Rectal smooth muscle tissue (tissue), 1 donor: ENCODE measurements at regions not wholly inside any gene's neighbourhood (a gene's known extent, or its start where the extent isn't known, plus 50 kb on each side); places are given as distances from the start of the nearest gene placed in this dataset.
"Not testable (repeated sequence)": the region's sequence is repeated elsewhere in the genome, so short reads cannot be mapped to it uniquely, and the experiment has no call there.

Source experiments
- H3K27ac ChIP-seq: one replicate; pipeline ENCODE4 v1.7.0; 2013; ENCODE audit warnings: low read depth, low read length, inconsistent platforms
- H3K27me3 ChIP-seq: one replicate; pipeline ENCODE4 v1.7.0; 2013; ENCODE audit warnings: low read length; ENCODE audit not compliant: control insufficient read depth, insufficient read depth
- H3K36me3 ChIP-seq: one replicate; pipeline ENCODE4 v1.7.0; 2013; ENCODE audit warnings: low read length; ENCODE audit not compliant: control insufficient read depth, insufficient read depth
- H3K4me1 ChIP-seq: one replicate; pipeline ENCODE4 v1.7.0; 2013; ENCODE audit warnings: low read length; ENCODE audit not compliant: control insufficient read depth, insufficient read depth
- H3K4me3 ChIP-seq: one replicate; pipeline ENCODE4 v1.7.0; 2013; ENCODE audit warnings: low read length
- H3K9ac ChIP-seq: one replicate; pipeline ENCODE4 v1.7.0; 2013; ENCODE audit warnings: low read length

DNA sequence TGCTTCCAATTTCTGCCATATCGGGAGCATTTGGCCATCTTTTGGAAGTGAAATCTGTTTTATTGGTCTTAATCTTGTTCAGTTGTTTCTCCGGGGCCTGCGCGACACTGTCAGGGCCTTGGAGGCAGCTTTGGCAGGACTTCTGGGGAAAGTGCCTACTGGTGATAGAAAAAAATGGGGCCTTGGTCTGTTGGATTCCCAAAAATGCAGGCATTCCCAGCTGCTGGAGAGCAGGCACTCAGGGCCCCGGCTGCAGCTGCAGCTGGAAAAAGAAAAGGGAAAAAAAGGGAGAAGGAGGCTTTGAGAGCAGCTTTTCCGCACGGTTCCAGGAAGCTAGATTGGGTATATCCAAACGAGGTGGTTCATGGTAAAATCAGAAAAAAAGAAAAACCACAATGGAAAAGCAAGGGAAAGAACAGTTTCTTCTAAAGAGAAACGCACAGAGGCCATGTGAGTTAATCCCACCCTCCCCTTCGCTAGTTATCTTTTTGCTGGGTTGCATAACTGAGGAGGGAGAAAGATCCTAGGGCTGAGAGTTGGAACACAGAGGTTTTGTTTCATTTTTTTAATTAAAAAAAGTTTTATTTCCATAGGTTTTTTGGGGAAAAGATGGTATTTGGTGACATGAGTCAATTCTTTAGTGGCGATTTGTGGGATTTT lies 134.7 kb upstream of the RFLNA start:
- Histone ChIP-seq H3K36me3 (no peaks in the 10 kb centered on the region), H3K9ac (no peak overlapping the region), H3K4me1 (no peaks in the 10 kb centered on the region), H3K4me3 (no peak overlapping the region), H3K27ac (no peak overlapping the region), H3K27me3 (no peaks in the 10 kb centered on the region)

DNA sequence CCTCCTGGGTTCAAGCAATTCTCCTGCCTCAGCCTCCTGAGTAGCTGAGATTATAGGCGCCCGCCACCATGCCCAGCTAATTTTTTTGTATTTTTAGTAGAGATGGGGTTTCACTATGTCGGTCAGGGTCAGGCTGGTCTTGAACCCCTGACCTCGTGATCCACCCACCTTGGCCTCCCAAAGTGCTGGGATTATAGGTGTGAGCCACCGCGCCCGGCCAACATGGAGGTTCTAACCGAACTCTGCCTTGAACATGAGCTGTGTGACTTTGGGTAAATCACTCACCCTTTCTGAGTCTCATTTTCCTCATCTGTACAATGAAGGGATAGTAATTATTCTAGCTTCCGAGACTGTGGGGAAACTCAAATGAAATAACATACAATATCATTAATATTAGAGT lies 133.5 kb upstream of the RFLNA start:
- H3K27ac ChIP-seq, H3K27me3 ChIP-seq, H3K4me1 ChIP-seq, H3K9ac ChIP-seq, H3K4me3 ChIP-seq, H3K36me3 ChIP-seq: not testable (repeated sequence)

DNA sequence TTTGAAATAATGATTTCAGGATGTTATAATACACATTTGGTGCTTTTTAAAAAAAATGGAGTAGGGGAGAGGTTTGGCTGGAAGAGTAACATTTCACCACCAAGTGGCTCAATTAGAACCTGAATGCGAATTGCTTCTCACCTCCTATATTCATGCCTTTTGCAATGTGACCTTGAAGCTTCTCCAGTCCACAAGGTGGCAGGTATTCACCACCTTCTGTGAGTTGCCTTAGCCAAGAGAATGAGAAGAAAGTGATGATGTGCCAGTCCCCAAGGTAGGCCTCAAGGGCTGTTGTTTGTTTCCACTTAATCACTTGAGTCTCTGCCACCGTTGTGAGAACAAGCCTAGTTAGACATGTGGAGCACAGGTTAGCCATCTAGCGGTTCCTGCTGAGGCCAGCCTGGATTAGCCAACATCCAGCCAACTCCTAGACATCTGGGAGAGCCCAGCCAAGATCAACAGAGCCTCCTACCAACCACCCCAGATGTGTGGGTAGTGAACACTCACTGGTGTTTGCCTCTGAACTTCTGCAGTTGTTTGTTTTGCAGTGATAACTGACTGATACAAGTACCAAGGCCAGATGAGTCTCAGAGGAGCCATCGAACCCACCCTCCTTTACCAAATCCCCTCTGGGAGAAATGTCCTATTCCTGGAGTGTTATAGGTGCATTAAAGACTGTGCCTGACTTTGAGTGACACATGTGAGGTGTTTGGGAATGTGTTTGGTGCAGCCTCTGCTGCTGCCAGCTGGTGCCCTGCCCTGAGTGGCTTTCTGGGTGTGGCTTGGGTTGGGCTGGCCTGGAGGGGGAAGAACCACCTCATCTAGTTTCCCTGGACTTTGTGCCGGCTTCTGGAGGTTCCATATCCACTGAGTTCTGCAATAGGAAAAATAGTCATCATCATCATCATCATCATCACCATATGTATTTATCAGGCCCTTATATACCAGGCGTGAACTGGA lies 132.5 kb upstream of the RFLNA start:
- Histone ChIP-seq H3K4me1 (no peaks in the 10 kb centered on the region), H3K9ac (no peak overlapping the region), H3K36me3 (no peaks in the 10 kb centered on the region), H3K27ac (no peak overlapping the region), H3K4me3 (no peak overlapping the region), H3K27me3 (no peaks in the 10 kb centered on the region)

DNA sequence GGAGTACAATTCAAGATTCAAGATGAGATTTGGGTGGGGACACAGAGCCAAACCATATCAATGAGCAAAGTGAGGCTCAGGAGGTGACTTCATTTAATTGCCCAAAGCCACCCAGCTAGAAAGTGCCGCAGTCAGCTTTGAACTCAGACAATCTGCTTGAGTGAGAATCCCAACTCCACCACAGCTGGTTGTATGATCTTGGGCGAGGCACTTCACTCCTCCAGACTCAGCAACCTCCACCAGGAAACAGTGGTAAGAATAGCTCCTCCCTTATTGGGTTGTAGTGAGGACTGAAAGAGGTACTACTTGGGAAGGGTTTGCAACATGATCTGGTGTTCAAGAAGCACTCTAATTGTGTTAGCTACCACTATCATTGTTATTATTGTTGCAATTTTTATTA lies 129.2 kb upstream of the RFLNA start:
- Histone ChIP-seq H3K27me3 (no peaks in the 10 kb centered on the region), H3K4me3 (no peak overlapping the region), H3K27ac (no peak overlapping the region), H3K9ac (no peak overlapping the region), H3K36me3 (no peaks in the 10 kb centered on the region), H3K4me1 (no peaks in the 10 kb centered on the region)

DNA sequence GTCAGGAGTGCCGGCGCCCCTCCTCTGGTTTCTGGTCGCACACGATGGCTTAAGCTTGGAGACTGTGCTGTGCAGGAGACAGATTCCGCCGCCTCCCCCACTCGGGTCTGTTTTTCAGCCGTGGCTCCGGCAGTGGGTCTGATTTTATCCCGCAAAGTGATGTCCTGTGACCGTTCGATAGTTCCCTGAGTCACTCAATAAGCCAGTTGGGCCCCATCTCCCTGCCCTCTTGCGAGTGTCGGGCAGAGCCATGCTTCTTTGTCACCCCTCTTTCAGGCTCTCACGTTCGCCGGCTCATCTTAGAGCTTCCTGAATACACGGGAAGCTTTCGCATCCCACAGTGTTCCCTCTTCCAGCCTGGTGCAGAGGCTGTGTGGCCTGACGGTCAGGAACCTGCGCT lies 127.8 kb upstream of the RFLNA start:
- no peak overlapping the region for H3K27ac ChIP-seq
- H3K27me3 ChIP-seq = no peaks in the 10 kb centered on the region
- no peaks in the 10 kb centered on the region for H3K4me1 ChIP-seq
- no peaks in the 10 kb centered on the region for H3K36me3 ChIP-seq
- H3K9ac ChIP-seq = no peak overlapping the region
- H3K4me3 ChIP-seq = no peak overlapping the region

DNA sequence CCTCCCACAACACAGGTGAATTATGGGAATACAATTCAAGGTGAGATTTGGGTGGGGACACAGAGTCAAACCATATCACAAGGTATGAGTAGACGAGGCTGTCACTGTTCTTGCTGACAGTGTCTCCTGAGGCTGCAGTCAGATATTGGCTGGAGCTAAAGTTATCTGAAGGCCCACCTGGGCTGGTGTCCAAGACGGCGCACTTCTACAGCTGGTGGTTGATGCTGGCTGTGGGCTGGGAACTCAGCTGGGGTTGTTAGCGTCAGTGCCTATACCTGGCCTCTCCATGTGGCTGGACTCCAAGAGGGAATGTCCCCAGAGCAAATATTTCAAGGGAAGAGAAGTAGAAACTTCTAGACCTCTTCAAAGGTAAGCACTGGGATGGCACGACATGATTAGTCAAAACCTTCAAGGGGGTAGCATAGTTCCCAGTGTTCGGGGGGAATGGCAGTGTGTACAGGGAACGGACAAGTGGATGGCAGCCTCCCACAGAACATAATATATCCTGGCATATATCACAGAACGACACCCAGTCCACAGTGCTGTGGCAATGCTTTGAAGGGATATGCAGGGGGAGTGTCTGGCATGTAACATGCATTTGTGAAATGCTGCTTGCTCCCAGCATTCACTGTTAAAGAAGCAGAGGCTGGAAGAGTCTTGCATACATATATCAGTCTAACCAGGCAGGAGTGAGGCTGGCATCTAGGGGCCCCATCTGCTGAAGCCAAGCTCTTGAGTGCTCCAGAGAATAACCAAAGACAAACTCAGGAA lies 126.7 kb upstream of the RFLNA start:
- Histone ChIP-seq H3K27ac (no peak overlapping the region), H3K9ac (no peak overlapping the region), H3K27me3 (no peaks in the 10 kb centered on the region)

DNA sequence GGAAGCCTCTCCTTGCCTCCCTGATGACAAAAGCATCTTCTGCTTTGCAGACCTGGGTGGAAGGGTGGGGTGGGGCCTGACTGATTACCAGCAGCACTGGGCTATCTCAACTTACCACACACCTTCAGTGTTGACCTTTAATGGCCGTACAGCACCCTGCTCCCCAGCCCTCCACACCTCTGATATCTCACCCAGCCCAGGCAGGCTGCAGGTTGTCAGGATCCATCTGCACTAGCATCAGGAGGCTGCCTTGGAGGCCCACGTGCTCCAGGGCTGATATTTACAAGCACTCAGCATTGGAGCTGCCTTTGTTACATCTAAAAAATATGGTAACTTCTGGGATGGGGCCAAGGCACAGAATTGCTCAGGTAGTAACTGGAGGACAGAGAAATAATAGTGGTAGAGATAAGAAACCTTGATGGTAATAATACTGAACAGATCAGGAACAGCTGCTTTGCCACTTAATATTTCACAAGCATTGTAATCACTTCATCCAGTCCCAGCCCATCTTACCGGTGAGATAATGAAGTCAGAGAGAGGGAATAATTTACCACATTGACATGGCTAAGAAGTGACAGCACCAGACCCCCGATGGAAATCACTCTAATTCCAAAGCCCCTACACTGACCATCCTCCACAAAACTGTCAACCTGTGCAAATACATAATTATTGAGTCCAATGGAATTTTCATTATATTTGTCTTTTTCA lies 125.2 kb upstream of the RFLNA start:
- Histone ChIP-seq H3K9ac (no peak overlapping the region), H3K27ac (no peak overlapping the region), H3K27me3 (no peaks in the 10 kb centered on the region), H3K36me3 (no peaks in the 10 kb centered on the region), H3K4me3 (no peak overlapping the region), H3K4me1 (no peaks in the 10 kb centered on the region)

More for the DNA sequence above, 126.7 kb upstream of the RFLNA start:
- H3K4me1 ChIP-seq = no peaks in the 10 kb centered on the region
- H3K36me3 ChIP-seq = no peaks in the 10 kb centered on the region
- H3K4me3 ChIP-seq = no peak overlapping the region

DNA sequence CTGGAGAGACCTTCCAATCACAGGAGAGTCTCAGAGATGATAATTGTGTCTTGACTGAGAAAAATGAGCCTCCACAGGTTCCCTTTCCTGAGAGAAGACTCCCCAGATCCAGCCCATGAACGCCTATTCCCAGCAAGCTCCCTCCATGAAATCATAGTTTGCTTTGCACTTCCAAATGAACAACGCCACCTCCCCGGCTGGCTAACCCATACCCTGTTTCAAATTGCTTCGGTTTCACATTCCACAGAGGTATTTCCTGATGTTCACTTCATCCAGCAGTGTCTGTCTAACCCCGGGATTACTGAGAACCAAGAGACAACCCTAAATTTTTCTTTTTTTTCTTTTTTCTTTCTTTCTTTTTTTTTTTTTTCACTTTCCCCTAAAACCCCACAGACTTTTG lies 124.1 kb upstream of the RFLNA start:
- H3K27ac ChIP-seq = no peak overlapping the region
- H3K9ac ChIP-seq = no peak overlapping the region
- no peaks in the 10 kb centered on the region for H3K4me1 ChIP-seq
- H3K4me3 ChIP-seq = no peak overlapping the region
- no peaks in the 10 kb centered on the region for H3K27me3 ChIP-seq
- no peaks in the 10 kb centered on the region for H3K36me3 ChIP-seq

DNA sequence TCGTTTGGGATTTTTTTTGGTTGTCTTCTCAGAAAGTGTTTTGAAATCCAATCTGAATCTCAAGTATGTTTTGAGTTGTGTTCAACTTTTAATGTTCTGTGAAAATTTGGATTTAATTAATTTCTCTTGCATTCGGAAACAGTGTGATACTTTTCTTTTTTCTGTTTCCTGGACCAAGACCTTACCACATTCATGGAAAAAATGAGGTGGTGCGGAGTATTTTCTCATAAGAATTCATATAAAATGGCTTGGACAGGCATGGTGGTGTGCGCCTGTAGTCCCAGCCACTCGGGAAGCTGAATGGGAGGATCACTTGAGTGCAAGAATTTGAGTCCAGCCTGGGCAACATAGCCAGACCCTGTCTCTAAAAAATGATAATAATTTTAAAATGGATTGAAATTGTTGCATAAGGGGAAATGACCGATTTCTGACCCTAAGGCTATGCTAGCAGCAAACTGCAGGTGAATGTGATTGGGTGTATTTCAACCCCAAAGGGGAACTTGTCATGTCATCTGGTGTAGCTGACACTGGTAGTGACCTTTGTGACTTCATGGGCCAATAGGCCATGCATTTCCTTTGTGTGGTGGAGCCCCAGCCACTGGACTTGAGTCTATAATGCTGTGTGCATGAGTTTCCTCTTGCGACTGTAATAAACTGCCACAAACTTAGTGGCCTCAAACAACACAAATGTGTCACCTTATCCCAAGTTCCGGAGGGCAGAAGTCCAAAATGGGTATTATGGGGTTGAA lies 123.5 kb upstream of the RFLNA start:
- Histone ChIP-seq H3K27me3 (no peaks in the 10 kb centered on the region), H3K4me1 (no peaks in the 10 kb centered on the region), H3K9ac (no peak overlapping the region), H3K4me3 (no peak overlapping the region), H3K27ac (no peak overlapping the region), H3K36me3 (no peaks in the 10 kb centered on the region)

DNA sequence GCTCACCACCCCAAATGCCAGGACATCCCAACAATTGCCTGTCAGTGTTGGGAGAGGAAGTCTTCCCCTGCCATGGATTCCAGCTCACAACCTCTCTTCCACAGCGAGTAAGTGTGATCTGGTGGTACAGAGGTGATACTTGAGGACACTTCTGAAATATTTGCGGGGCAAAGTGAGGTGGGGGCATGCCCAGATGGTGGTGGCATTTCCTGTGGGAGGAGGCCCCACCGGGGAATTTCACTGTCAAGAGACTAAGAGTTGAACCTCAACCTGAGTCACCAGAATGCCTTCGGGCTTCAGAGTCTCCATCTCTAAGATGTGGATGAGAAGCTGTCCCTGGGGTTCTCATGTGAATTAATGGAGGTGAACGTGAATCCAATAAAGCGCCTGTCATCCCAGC lies 122.3 kb upstream of the RFLNA start:
- Histone ChIP-seq H3K4me1 (no peaks in the 10 kb centered on the region), H3K27me3 (no peaks in the 10 kb centered on the region)

DNA sequence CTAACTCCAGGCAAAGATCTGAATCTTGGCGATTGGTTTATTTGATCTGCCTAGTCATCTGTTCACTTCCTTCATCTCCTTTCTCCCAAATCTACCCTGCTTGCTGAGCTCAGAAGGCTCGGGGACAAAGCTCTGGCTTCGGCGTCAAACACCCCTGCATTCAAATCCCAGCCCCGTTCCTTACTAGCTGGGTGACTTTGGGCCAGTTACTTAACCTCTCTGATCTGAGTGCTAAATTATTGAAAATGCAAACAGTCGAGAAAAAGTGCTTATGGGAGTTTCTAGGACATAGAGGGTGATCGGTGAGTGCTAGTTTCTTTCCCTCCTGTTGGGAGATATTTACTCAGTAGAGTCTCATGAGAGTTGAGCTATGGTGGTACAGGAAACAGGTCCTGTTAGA lies 121.2 kb upstream of the RFLNA start:
- Histone ChIP-seq H3K9ac (no peak overlapping the region), H3K36me3 (no peaks in the 10 kb centered on the region), H3K27ac (no peak overlapping the region), H3K4me3 (no peak overlapping the region), H3K27me3 (no peaks in the 10 kb centered on the region), H3K4me1 (no peaks in the 10 kb centered on the region)

More for the DNA sequence above, 122.3 kb upstream of the RFLNA start:
- Histone ChIP-seq H3K36me3 (no peaks in the 10 kb centered on the region), H3K9ac (no peak overlapping the region), H3K4me3 (no peak overlapping the region), H3K27ac (no peak overlapping the region)
